BE2C (cell line): ENCODE measurements at regions not wholly inside any gene's neighbourhood (a gene's known extent, or its start where the extent isn't known, plus 50 kb on each side); places are given as distances from the start of the nearest gene placed in this dataset.

Experiments used
- DNase-seq: peaks from one replicate; pipeline ENCODE4 v3.0.0-alpha.2; 2020
- H3K27me3 ChIP-seq: fragments of 250-450 bp; sonication (Bioruptor Pico); 2 replicates; pipeline ENCODE4 v1.5.1; 2020; ENCODE audit warnings: mild to moderate bottlenecking
- H3K36me3 ChIP-seq: fragments of 250-450 bp; sonication (Bioruptor Pico); 2 replicates; pipeline ENCODE4 v1.5.1; 2020; ENCODE audit warnings: mild to moderate bottlenecking
- H3K4me1 ChIP-seq: fragments of 250-450 bp; sonication (Bioruptor Pico); 2 replicates; pipeline ENCODE4 v1.5.1; 2020
- H3K4me3 ChIP-seq: 2 replicates; pipeline ENCODE4 v1.5.1; 2011; ENCODE audit warnings: low read depth, low read length
- H3K9me3 ChIP-seq: fragments of 250-450 bp; sonication (Bioruptor Pico); 2 replicates; pipeline ENCODE4 v1.5.1; 2020
- TF ChIP-seq, protein P1 (sequence below): IDR thresholded peaks from 2 replicates; pipeline ENCODE4 v1.5.1; 2012; ENCODE audit warnings: mild to moderate bottlenecking, low read depth, low read length

DNA sequence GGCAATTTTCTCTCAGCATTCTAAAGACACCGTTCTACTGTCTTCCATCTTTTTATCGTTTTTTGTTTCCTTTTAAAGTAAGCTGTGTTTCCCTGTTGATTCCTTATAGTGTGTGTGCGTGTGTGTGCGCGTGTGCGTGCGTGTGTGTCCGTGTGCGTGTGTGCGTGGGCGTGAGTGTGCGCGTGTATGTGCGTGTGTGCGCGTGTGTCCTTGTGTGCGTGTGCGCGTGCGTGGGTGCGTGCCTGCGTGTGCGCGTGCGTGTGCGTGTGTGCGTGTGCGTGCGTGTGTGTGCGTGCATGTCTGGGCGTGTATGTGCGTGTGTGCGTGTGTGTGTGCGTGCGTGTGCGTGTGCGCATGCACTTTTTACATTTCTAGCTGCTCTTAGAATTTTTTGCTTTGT, 1033.7 kb downstream of the BRD1 start:
- Histone ChIP-seq H3K27me3 (no peaks in the 10 kb centered on the region), H3K9me3 (no peaks in the 10 kb centered on the region; the same call in none of the 2 replicates), H3K4me1 (no peaks in the 10 kb centered on the region), H3K36me3 (no peaks in the 10 kb centered on the region), H3K4me3 (no peak overlapping the region)
- TF ChIP-seq, protein P1, sequence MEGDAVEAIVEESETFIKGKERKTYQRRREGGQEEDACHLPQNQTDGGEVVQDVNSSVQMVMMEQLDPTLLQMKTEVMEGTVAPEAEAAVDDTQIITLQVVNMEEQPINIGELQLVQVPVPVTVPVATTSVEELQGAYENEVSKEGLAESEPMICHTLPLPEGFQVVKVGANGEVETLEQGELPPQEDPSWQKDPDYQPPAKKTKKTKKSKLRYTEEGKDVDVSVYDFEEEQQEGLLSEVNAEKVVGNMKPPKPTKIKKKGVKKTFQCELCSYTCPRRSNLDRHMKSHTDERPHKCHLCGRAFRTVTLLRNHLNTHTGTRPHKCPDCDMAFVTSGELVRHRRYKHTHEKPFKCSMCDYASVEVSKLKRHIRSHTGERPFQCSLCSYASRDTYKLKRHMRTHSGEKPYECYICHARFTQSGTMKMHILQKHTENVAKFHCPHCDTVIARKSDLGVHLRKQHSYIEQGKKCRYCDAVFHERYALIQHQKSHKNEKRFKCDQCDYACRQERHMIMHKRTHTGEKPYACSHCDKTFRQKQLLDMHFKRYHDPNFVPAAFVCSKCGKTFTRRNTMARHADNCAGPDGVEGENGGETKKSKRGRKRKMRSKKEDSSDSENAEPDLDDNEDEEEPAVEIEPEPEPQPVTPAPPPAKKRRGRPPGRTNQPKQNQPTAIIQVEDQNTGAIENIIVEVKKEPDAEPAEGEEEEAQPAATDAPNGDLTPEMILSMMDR = no peak
- DNase-seq = no peak

DNA sequence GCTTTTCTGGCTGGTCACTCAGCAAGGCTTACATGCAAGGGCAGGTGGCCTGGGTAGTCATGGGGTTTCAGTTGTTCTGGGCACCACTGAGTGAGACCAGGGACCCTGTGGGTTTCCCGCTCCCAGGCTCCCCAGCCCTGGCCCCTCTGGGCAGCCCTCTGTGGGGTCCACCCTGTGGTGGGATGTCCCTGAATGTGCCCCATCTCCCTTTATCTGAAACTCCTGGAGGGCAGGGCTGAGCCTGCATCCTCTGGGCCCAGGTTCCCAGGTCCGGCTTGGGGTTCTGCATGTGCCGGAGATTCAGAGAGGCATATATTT, 1041.0 kb downstream of the BRD1 start:
- peaks cover 2% of the 10 kb centered on the region for H3K9me3 ChIP-seq
- no peak overlapping the region for H3K4me3 ChIP-seq
- H3K4me1 ChIP-seq = no peaks in the 10 kb centered on the region
- no peaks in the 10 kb centered on the region for H3K36me3 ChIP-seq
- TF ChIP-seq, protein P1 = no peak
- H3K27me3 ChIP-seq = no peaks in the 10 kb centered on the region
- DNase-seq = no peak

DNA sequence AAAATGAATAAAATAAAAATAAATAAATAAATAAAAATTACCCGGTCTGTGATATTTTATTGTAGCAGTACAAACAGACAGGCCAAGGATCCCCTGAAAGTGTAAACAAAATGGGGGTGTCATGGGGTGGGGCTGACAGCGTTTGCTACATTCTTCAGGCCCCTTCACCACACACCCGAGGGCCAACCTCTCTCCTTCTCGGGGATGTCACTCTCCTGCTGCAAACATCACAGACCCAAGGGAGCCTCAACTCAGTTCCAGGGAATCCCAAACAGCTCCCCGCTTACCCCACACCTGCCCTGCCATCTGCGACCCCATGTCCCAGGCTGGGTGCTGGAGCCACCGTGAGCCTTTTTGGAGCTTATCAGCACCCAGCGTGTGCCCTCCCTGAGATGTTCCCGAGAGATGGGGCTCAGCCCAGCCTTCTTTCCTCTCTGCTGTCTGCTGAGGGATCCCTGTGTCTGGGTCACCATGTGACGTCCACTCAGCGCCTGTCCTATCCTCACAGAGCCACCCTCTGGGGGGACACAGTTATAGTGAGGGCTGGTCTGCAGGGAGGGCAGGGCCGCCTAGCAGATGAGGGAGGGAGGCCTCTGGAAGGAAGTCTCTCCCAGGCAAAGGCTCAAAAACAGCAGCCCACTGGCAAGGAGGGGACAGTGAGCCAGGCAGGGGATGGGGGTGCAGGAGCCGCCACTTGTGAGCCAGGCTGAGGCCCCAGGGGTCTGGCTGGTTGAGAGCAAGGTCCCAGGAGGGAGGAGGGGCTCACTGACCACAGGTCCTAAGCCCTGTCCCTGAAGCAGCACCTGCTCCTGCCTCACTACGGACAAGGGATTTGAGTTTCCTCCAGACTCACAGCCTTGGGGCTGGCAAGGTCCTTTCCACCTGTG, 1041.6 kb downstream of the BRD1 start:
- Histone ChIP-seq H3K27me3 (no peaks in the 10 kb centered on the region), H3K36me3 (no peaks in the 10 kb centered on the region), H3K9me3 (peaks cover 2% of the 10 kb centered on the region), H3K4me1 (no peaks in the 10 kb centered on the region), H3K4me3 (no peak overlapping the region)
- TF ChIP-seq, protein P1 = no peak
- DNase-seq = no peak

DNA sequence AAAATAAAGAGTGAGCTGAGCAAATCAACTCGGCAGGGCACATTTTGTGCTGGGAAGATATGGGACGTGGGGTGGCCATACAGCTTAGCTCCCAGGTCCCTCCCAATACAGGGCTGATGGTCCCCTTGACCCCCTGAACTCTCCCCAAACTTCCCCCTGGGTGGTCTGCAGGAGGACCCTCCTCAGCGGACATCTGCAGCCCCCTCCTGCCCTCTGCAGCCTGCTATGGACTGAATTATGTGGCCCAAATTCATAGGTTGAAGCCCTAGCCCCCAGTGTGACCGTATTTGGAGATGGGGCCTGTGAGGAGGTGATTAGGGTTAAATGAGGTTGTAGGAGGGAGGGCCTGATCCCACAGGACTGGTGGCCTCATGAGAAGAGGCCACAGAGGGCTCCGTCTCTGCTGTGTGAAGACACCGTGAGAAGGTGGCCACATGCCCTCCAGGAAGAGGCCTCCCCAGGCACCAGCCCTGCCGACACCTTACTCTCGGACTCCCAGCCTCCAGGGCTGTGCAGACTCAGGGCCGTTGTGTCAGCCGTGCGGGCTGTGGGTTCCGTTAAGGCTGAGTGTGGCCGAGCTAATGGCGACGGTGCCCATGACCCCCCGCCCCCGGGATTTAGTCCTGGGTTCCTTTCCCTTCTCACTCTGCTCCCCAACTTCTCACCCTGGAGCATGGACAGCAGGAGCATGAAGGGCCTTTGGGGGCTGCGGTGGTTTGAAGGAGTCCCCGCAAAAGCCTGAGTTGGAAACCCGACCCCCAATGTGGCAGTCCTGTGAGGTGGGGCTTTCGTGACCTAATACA, 1042.8 kb downstream of the BRD1 start:
- Histone ChIP-seq H3K4me1 (no peaks in the 10 kb centered on the region), H3K27me3 (no peaks in the 10 kb centered on the region), H3K4me3 (no peak overlapping the region), H3K9me3 (peaks cover 2% of the 10 kb centered on the region), H3K36me3 (no peaks in the 10 kb centered on the region)
- no peak for DNase-seq
- TF ChIP-seq, protein P1 = no peak

DNA sequence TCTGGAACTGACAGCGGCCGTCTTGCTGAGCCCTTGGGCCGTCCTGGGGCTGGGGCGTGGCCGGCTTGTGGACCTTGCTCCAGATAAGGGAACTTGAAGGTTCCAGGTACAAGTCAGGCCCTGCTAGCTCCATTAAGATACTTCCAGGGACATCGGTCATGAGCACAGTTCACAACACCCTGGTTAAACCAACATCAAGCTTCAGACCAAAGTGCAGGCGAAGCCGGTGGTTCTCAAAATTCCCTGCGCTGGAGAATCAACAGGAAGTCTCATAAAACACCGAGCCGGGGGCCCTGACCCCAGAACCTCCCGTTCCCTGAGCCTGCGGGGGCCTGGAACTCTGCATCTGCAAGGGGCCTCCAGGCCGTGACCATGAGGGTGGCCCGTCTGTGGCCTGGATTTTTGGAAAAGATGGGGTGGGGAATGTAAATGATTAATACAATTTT, 1043.8 kb downstream of the BRD1 start:
- no peak for DNase-seq
- H3K9me3 ChIP-seq = peaks cover 2% of the 10 kb centered on the region
- H3K36me3 ChIP-seq = no peaks in the 10 kb centered on the region
- no peaks in the 10 kb centered on the region for H3K4me1 ChIP-seq
- TF ChIP-seq, protein P1 = no peak
- H3K4me3 ChIP-seq = no peak overlapping the region
- no peaks in the 10 kb centered on the region for H3K27me3 ChIP-seq
